HG03432 (cell line): ENCODE measurements at regions not wholly inside any gene's neighbourhood (a gene's known extent, or its start where the extent isn't known, plus 50 kb on each side); places are given as distances from the start of the nearest gene placed in this dataset.
"Not testable (repeated sequence)": the region's sequence is repeated elsewhere in the genome, so short reads cannot be mapped to it uniquely, and the experiment has no call there.

Experiments used
- ATAC-seq: cut with Tn5 transposase; IDR thresholded peaks from one replicate; pipeline ENCODE4 v1.9.1; 2021; ENCODE audit warnings: mild to moderate bottlenecking, moderate library complexity; ENCODE audit not compliant: unreplicated experiment

DNA sequence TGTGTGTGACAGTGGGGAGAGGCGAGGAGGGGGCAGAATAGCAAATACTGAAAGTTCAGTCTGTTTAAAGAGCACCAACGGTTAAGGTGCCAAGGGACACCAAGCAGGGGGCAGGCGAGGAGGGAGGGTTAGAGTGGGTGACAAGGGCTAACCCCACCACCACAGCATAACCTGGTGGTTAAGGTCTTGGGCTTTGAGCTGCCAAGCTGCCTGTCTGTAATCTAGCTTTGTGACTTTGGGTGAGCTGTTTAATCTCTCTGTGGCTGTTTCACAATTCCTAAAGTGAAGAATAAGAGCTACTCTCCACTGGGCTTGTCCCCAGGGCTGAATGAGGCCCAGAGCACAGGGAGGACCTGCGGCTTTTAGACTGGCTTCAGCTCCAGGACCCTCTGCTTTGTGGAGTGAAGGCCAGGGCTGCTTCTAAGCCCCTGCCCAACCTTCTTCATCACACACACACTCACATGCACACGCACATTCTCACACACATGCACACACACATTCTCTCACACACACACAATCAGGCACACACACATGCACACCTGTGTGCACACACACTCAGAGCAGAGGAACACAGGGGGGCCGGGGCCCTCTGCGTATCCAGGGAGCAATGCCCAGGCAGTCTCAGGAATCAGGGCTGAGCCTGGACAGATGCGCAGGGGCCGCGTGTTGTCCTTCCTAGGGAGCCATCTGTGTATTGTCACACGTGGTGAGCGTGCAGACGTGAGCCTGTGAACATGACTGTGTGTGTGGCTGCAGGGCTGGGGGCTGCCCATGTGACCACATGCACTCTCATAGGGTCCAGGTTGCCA is 101.6 kb upstream of the TARDBP start:
- ATAC-seq, result no peak

DNA sequence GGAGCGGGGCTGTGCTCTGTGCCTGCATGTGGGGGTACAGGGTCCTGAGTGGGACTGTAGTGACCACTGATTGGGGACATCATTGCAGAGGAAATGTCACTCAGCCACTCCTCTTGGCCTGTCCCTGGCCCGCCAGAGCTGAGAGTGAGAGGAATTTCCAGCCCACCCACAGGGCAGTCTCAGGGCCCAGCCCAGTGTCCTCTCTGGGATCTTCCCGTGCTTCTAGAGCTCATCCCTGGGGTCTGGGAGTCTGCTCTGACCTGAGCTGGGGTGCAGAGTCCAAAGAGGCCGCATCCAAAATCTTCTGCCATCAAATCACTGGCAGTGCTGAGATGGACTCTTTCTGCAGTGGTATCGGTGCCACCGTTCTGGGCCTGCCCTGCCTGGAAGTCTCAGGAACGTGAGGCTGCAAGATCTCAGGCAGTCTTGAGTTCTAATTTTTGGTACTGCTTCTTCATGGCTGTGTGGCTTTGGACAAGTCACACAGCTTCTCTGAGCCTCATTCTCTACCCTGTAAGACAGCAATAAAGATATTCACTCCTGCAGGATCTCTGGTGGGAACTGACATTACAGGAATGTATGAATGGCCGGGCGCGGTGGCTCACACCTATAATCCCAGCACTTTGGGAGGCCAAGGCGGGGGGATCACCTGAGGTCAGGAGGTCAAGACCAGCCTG is 100.8 kb upstream of the TARDBP start:
- ATAC-seq, result no peak

DNA sequence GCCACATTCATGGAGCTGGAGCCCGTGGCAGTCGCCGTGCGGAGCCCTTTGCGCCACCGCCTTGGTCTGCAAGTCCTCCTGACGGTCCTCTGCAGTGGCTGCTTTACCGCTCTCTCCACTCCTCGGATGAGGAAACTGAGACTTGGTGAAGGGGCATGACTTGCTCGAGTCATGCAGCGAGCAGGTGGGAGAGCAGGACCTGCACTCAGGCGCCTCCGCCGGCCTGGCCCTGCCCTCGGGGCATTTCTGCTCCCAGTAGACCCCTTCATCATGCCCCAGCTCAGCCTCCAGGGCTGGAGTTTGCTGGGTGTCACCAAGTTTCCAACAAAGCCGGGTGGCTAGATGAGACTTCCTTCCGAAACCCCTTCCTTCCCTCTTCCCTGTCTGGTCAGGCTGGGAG is 100.0 kb upstream of the TARDBP start:
- ATAC-seq, result no peak

DNA sequence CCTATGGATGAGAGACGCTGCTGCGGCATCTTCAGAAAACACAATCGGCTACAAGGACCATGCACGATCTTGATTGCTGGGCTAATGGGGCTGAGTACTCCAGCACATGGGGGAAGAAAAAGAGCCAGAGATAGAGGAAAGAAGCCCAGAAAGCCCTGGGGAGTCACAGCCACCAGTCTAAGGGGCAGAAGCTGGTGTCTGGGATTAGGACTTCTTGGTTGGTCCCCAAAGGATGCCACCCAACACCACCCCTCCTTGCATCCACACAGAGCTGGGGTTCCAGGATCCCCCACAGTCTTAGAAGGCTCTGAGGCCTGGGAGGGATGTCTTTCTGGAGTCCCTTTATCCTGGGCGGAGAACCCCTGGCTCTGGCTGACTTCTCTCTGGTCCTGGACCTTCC is 98.4 kb upstream of the TARDBP start:
- ATAC-seq, result no peak

DNA sequence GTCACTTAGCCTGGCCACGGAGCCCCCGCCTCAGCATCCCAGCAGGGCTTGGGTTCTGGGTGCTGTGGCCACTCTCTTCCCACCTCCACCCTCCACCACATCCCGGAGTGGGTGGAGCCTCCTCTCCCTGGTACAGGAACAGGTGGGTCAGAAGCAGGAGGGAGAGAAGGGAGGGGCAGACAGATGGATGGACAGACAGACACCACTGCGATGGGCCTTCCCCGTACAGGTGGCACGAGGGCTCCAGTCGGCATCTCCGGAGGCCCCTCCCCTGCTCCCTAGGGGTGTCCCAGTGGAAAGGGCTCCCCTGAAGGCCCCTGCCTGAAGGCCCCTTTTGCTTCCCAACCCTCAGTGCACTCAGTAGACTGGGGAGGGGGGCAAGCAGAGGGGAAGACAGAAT is 96.9 kb upstream of the TARDBP start:
- no peak for ATAC-seq

DNA sequence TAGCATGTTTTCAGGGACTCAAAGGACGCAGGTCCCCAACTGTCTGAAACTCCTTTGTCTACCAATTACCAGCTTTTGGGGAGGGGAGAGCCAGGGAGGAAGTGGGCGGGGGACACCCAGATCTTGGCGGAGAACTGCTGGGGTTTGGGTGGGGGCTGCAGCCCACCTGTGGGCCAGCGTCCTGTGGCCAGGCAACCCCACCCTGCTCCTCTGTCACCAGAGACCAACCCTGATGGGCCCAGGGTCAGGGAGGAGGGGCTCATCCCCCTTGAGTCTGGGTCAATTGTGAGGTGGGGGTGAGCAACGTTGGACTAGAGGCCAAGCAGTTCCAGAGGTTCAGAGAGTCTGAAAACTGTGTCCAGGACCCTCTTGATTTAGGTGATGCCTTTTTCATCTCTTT is 96.1 kb upstream of the TARDBP start:
- no peak for ATAC-seq

DNA sequence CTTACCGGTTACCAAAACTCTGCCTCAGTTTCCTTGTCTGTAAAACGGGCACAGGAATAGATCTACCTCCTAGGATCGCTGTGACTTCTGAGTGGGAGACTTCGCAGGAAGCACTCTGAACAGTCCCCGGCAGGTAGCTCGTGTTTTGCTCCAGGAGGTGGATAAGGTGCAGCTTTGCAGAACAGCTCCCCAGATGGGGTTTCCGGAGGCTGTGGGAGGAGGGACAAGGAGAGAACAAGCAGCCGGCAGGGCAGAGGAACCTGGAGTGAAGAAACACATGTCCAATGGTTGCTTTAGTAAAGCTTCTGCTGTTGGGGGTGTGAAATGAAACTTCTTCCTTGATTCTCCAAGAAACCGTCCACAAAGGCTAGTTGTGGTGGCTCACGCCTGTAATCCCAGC is 95.5 kb upstream of the TARDBP start:
- no peak for ATAC-seq

DNA sequence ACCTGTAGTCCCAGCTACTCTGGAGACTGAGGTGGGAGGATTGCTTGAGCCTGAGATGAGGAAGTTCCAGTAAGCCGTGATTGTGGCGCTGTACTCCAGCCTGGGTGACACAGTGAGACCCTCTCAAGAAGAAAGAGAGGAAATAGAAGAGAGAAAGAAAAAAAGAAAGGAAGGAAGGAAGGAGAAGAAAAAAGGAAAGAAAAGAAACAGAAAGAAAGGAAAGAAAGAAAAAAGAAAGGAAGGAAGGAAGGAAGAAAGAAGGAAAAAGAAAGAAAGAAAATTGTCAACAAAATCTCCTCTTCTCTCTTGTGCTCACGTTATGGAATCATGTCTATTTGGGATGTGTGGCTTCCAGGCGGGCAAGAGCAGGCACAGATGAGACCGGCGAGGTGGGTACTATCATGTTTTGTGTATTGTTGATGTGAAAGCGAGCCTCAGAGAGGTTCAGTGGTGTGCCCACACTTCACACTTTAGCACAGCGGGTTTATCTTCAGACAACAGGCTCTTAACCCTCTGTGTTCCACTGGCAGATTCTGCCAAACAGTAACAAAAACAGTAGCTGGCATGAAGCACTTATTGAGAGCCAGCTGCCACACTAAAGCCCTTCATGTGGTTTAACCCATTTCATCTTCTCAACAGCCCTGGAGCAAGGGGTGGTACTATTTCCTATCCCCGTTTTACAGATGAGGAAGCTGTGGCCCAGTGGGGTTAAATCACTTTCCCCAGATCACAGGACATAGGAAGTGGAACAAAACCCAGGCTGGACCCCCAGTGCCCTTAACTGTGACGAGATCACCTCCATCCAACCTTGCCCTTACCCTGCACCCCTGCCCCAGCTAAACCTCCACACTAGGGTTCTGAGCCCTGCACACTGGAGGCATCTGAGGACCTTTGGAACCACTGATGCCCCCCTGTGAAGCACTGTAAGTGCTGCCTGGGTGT is 94.7 kb upstream of the TARDBP start:
- ATAC-seq, result no peak

DNA sequence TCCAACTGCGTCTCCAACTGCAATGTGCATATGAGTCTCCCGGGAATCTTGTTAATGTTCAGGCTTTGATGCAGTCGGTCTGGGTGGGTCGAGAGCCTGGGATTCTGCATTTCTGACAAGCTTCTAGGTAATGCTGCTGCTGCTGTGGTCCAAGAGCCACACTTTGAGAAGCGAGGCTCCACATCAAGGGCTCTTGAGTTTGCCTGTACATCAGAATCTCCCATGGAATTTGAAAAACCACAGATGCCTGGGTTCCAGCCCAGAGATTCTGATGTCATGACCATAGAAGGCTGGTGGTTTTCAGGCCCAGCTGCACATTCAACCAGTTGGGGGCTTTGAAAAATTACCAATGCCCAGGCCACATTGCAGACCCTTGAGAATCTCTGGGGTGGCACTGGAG is 93.9 kb upstream of the TARDBP start:
- ATAC-seq, result no peak

DNA sequence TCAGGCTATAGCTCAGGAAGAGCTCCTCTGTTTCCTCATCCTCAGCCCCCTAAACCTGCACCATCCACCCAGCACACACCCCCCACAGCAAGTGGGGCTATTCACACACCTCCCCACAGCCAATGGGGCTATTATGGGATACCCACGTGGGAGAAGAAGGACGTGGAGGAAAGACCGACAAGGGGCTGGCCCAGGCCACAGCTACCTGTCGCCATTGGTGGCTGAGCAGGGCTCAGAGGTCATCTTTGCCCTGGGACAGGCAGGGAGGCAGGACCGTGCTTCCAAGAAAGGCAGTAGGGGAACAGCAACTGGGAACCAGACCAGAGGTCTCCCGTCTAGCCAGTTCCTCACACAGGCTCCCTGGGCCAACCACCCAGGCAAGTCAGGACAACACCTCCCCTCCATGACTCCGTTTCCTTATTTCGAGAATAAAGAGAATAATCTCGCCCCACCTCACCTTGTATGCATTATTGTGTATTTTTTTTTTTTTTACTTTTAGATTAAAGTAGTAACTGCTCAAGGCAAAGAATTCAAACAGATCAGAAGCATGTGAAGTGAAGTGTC is 92.3 kb upstream of the TARDBP start:
- ATAC-seq, result no peak

DNA sequence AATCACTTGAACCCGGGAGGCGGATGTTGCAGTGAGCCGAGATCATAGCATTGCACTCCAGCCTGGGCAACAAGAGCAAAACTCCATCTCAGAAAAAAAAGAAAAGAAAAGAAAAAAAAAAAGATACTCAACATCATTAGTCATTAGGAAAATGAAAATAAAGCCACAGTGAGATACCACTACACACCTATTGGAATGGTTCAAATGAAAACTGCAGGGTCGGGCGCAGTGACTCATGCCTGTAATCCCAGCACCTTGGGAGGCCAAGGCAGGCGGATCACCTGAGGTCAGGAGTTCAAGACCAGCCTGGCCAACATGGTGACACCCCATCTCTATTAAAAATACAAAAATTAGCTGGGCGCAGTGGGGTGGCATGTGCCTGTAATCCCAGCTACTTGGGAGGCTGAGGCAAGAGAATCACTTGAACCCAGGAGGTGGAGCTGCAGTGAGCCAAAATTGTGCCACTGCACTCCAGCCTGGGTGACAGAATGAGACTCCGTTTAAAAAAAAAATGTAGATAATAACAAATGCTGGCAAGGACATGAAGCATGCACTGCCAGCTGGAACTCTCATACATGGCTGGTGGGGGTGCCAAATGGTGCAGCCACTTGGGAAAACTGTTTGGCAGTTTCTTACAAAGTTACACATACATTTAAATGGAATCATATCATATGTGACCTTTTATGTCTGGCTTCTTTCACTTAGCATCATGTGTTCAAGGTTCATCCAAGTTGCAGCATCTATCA is 90.0 kb upstream of the TARDBP start:
- not testable (repeated sequence) for ATAC-seq

DNA sequence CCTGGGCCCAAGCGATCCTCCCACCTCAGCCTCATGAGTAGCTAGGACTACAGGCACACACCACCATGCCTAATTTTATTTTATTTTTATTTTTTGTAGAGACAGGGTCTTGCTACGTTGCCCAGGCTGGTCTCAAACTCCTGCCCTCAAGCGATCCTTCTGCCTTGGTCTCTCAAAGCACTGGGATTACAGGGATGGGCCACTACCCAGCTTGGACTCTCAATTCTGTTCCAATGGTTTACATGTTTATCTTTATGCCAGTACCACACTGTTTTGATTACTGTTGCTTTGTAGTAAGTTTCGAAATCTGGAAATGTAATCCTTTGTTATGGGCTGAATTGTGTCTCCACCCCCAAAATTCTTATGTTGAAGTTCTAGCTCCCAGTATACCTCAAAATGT is 88.4 kb upstream of the TARDBP start:
- ATAC-seq, result no peak

DNA sequence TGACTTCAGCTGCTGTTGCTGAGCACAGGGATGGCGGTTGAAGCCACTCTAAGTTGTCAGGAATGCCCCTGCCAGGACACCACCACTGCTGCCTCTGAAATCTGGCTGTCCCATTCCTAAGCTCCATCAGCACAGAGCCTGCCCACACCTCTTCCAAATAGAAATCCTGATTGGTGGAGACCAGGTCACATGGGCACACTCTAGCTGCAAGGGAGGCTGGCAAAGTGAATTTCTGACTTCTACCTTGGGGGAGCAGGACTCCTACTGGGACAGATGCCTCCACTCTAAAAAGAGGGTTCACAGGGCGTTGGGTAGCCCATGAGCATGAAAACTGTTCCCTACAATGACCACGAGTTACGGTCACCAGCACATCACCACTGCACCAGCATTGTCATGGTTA is 83.8 kb upstream of the TARDBP start:
- no peak for ATAC-seq

DNA sequence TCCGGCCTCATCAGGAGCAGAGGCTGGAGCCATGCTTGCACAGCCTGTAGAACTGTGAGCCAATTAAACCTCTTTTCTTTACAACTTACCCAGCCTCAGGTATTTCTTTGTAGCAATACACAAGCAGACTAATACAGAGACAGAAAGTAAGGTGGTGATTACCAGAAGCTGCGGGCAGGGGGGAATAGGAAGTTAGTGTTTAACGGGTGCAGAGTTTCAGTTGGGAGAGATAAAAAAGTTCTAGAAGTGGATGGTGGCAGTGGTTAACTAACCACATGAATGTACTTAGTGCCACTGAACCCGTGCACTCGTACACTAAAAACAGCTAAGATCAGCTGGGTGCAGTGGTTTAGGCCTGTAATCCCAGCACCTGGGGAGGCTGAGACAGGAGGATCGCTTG is 80.4 kb upstream of the TARDBP start:
- ATAC-seq, result no peak

DNA sequence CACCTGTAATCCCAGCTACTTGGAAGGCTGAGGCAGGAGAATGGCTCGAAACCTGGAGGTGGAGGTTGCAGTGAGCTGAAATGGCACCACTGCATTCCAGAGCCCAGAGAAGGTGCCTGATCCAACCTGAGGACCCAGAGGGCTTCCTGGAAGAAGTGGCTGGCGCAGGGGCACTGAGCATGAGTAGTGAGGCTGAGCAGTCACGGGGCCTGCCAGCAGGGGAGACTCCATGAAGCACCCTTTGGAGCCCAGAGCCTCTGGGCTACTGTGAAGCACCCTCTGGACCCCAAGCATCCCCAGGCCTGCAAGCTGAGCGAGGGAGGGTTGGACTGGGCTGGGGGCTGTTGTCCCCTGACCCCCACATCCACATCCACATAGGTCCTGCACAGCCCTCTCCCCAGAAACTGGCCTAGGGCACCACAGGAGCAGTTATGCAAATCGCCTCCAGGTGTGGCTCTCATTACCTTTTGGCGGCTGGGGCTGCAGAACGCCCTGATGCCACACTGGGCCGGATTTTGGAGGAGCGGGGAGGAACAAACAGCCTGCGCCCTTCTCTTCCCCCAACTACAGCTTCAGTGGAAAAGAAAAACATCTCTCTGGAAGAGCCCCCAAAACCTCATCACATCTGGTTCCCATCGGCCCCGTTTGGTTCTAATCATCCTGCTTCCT is 78.2 kb upstream of the TARDBP start:
- no peak for ATAC-seq

DNA sequence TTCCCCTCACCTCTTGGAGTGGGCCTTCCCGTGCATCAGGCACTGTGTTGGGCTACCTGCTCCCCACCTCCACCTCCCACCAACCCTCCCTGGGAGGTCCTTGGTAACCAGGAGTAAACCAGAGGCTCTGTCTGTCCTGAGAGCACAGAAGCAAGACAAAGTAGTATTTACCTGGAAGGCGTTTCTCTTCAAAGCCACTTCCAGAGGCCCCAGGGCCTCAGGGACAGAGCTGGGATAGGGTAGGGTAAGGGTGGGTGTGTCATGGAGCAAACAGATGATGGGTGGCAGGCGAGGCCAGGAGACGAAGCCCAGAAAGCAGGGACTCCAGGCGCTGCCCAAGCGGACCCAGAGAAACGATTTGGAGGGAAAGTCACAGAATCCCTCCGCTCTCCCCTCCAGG is 77.2 kb upstream of the TARDBP start:
- ATAC-seq, result no peak

DNA sequence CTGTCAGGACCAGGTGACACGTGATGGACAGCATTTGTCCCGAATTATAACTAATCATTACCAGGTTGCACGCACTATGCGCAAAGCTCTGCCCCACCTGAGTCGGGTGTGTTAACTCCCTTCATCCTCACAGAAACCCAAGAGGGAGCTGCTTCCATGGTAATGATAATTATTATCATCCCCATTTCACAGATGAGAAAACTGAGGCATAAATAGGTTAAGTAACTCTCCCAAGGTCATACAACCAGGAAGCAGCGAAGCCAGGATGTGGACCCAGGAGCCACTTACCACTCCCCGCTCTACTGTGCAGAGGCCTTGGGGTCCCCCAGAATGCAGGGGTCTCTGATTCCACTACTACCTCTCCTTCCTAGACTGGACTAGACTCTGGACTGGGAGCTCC is 76.7 kb upstream of the TARDBP start:
- ATAC-seq, result no peak

DNA sequence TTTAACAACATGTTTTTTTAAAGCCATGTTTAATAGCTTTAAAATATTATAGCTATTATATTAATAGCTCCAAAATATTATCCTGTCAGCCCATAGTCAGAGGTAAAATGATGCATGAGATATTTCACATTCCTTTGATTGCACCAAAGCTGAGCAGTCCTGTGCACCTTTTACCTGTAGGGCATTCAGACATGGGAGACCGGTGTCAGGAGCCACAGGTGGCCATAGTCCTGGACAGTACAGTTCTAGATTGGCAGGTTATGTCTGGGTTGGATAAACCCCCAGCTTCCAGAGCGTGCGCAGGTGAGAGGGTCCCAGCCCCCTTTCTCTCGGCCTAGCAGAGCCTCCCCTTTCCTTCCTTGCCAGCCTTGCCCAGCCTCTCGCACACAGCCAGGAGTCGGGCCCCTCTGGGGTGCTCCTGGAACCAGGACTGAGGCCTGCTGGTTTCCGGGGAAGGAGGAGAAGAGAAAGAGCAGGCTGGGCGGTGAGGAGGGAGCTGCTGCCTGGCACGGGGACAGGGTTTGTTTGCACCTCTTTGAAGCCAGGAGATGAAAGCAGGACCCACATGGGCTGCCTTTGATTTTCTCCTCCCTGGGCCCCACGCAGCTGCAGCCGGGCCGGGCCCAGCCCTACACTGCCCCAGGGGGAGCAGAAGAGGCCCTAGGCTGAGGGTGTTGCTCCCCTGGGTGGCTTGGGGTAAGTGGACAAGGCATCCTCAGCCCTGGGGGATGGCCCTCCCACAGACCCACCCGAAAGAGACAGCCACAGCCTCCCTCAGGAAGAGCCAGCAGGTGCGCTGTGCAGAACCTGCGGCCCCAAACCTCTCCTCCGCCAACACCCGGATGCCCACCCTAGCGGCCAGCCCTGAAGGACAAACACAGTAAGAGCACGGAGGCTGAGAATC is 75.2 kb upstream of the TARDBP start:
- no peak for ATAC-seq
